ENCODE measurements at regions not wholly inside any gene's neighbourhood (a gene's known extent, or its start where the extent isn't known, plus 50 kb on each side); places are given as distances from the start of the nearest gene placed in this dataset.

DNA sequence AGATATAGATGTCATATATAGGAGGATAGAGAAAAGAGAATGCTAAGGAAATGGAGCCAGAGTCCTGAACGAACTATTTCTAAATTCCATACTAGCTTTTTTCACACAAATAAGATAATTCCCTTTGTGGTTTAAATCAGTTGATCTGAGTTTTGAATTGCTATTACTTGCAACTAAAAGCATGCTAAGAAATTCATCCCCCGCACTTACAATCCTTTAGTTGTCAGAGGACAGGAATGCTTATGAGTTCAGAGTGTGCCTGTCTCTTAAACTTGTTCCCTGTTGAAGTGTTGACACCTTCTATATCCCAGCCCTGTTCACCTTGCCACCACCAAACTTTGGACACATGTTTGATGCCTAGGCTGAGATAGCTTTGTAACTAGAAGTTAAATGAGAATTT lies 406.2 kb downstream of the METTL15 start:
- TF ChIP-seq, protein P1, sequence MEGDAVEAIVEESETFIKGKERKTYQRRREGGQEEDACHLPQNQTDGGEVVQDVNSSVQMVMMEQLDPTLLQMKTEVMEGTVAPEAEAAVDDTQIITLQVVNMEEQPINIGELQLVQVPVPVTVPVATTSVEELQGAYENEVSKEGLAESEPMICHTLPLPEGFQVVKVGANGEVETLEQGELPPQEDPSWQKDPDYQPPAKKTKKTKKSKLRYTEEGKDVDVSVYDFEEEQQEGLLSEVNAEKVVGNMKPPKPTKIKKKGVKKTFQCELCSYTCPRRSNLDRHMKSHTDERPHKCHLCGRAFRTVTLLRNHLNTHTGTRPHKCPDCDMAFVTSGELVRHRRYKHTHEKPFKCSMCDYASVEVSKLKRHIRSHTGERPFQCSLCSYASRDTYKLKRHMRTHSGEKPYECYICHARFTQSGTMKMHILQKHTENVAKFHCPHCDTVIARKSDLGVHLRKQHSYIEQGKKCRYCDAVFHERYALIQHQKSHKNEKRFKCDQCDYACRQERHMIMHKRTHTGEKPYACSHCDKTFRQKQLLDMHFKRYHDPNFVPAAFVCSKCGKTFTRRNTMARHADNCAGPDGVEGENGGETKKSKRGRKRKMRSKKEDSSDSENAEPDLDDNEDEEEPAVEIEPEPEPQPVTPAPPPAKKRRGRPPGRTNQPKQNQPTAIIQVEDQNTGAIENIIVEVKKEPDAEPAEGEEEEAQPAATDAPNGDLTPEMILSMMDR (conservative IDR thresholded peaks at IDR 0.05; ENCODE audit: low read length) = no peak
- no peak for TF ChIP-seq EZH2phosphoT487 (IDR thresholded peaks at IDR 0.05; ENCODE audit: borderline replicate concordance)

Measured in Loucy (cell line).